ENCODE measurements at regions not wholly inside any gene's neighbourhood (a gene's known extent, or its start where the extent isn't known, plus 50 kb on each side); places are given as distances from the start of the nearest gene placed in this dataset.

GRCh38 chr9:86782831-86783230 lies 164.5 kb downstream of the GAS1 start:
- no peak overlapping the region for H3K27ac Mint-ChIP-seq
- no peak for TF ChIP-seq CTCF (IDR thresholded peaks at IDR 0.05)
- ATAC-seq (ENCODE audit: low read depth), result no peak
- ChIA-PET CTCF (no interaction called here), POLR2A (no interaction called here)
- H3K27me3 Mint-ChIP-seq, result peaks cover 1% of the 10 kb centered on the region
- DNase-seq, result no peak
- H3K9me3 Mint-ChIP-seq, result no peaks in the 10 kb centered on the region
- no peak overlapping the region for H3K4me3 Mint-ChIP-seq
- intact Hi-C loops (cut with micrococcal nuclease), result no loop called here
- no peaks in the 10 kb centered on the region for H3K4me1 Mint-ChIP-seq
- no peaks in the 10 kb centered on the region for H3K36me3 Mint-ChIP-seq (ENCODE audit: low read depth)

GRCh38 chr9:86778761-86779160 lies 168.5 kb downstream of the GAS1 start:
- H3K4me1 Mint-ChIP-seq, result no peaks in the 10 kb centered on the region
- no peak for TF ChIP-seq CTCF (IDR thresholded peaks at IDR 0.05)
- CTCF ChIA-PET, result no interaction called here
- no peak overlapping the region for H3K4me3 Mint-ChIP-seq
- DNase-seq (no peak), ATAC-seq (ENCODE audit: low read depth) (no peak)
- no peak overlapping the region for H3K27ac Mint-ChIP-seq
- H3K36me3 Mint-ChIP-seq (ENCODE audit: low read depth), result no peaks in the 10 kb centered on the region
- POLR2A ChIA-PET, result no interaction called here
- intact Hi-C loops (cut with micrococcal nuclease), result no loop called here
- H3K27me3 Mint-ChIP-seq, result no peaks in the 10 kb centered on the region
- peaks cover 3% of the 10 kb centered on the region for H3K9me3 Mint-ChIP-seq

GRCh38 chr9:86775718-86776117 lies 171.6 kb downstream of the GAS1 start:
- Mint-ChIP-seq H3K4me1 (no peaks in the 10 kb centered on the region), H3K9me3 (peaks cover 3% of the 10 kb centered on the region), H3K36me3 (ENCODE audit: low read depth) (no peaks in the 10 kb centered on the region), H3K27ac (no peak overlapping the region), H3K27me3 (no peaks in the 10 kb centered on the region), H3K4me3 (no peak overlapping the region)
- POLR2A ChIA-PET, result no interaction called here
- intact Hi-C loops (cut with micrococcal nuclease), result no loop called here
- DNase-seq (no peak), ATAC-seq (ENCODE audit: low read depth) (no peak)
- TF ChIP-seq CTCF (IDR thresholded peaks at IDR 0.05), result no peak
- CTCF ChIA-PET, result no interaction called here

GRCh38 chr9:86774116-86774515 lies 173.2 kb downstream of the GAS1 start:
- H3K27me3 Mint-ChIP-seq, result no peaks in the 10 kb centered on the region
- ChIA-PET CTCF (no interaction called here), POLR2A (no interaction called here)
- H3K27ac Mint-ChIP-seq, result no peak overlapping the region
- H3K4me3 Mint-ChIP-seq, result no peak overlapping the region
- no peaks in the 10 kb centered on the region for H3K36me3 Mint-ChIP-seq (ENCODE audit: low read depth)
- TF ChIP-seq CTCF (IDR thresholded peaks at IDR 0.05), result no peak
- no peaks in the 10 kb centered on the region for H3K4me1 Mint-ChIP-seq
- intact Hi-C loops (cut with micrococcal nuclease), result no loop called here
- peaks cover 3% of the 10 kb centered on the region for H3K9me3 Mint-ChIP-seq
- no peak for DNase-seq
- no peak for ATAC-seq (ENCODE audit: low read depth)

- no peak for DNase-seq
- no peaks in the 10 kb centered on the region for H3K4me1 Mint-ChIP-seq
- ATAC-seq (ENCODE audit: low read depth), result no peak
- no peak overlapping the region for H3K4me3 Mint-ChIP-seq
- no peaks in the 10 kb centered on the region for H3K36me3 Mint-ChIP-seq (ENCODE audit: low read depth)
- CTCF ChIA-PET, result no interaction called here
- no peaks in the 10 kb centered on the region for H3K27me3 Mint-ChIP-seq
- POLR2A ChIA-PET, result no interaction called here
- no peak overlapping the region for H3K27ac Mint-ChIP-seq
- intact Hi-C loops (cut with micrococcal nuclease), result no loop called here
- no peak for TF ChIP-seq CTCF (IDR thresholded peaks at IDR 0.05)
- H3K9me3 Mint-ChIP-seq, result peaks cover 3% of the 10 kb centered on the region
These were observed 173.8 kb downstream of the GAS1 start for GRCh38 chr9:86773422-86773945.
